K562 (cell line): ENCODE measurements at regions not wholly inside any gene's neighbourhood (a gene's known extent, or its start where the extent isn't known, plus 50 kb on each side); places are given as distances from the start of the nearest gene placed in this dataset.

Experiments used
- ATAC-seq: fragments of 200-7000 bp; cut with Tn5 transposase; 3 replicates; pipeline ENCODE4 v1.9.1; 2020; ENCODE audit warnings: moderate library complexity
- BruUV-seq: library from RNA; stranded (reverse); fragments of 400-500 nt; replicated peaks from 2 replicates; lab custom pipeline; 2021; lab: Mats Ljungman, UMichigan
- CTCF ChIA-PET: fragments of 300-600 bp; formaldehyde crosslinking; extraction: SDS; loops from one replicate; lab custom pipeline; 2021; ENCODE audit warnings: low intra/inter-chr PET ratio; lab: Yijun Ruan, JAX
- POLR2A ChIA-PET: fragments of 300-600, 350-650 bp; sonication (Branson Sonifier 250); formaldehyde crosslinking; extraction: SDS; loops from one replicate; lab custom pipeline; 2021; ENCODE audit warnings: antibody characterized with exemption, inconsistent platforms; lab: Yijun Ruan, JAX
- DNase-seq, 4 experiments: peaks; one replicate each; pipeline versions ENCODE4 v3.0.0 to v3.0.0-alpha.2; 2011 to 2018; ENCODE audit warnings: low spot score in 3 of 4, mixed read lengths in 3 of 4; ENCODE audit errors: extremely low read depth in 1 of 4
- FAIRE-seq: peaks from 2 replicates; lab custom pipeline; 2011; peaks lifted over from hg19 to GRCh38; lab: Jason Lieb, UNC
- H2AFZ ChIP-seq: 2 replicates; pipeline ENCODE4 v1.6.0; 2011; ENCODE audit warnings: low read depth, low read length, control low read depth, inconsistent platforms
- H3K27ac ChIP-seq: fragments of 200-600 bp; 3 replicates; pipeline ENCODE4 v1.8.0; 2011; ENCODE audit warnings: low read depth, mild to moderate bottlenecking, control low read depth, inconsistent platforms, low read length, moderate library complexity, mixed read lengths; ENCODE audit errors: extremely low read depth
- H3K27me3 ChIP-seq, 2 experiments: fragments of 300-600 bp in 1 of 2; 2 replicates in 1 of 2; 3 replicates in 1 of 2; pipeline versions ENCODE4 v1.6.0 to v1.8.0; 2011; ENCODE audit warnings: inconsistent platforms in 2 of 2, low read length in 2 of 2, mild to moderate bottlenecking in 1 of 2, mixed read lengths in 1 of 2, moderate library complexity in 1 of 2; ENCODE audit not compliant: control insufficient read depth in 2 of 2, insufficient read depth in 2 of 2
- H3K36me3 ChIP-seq: fragments of 300-600 bp; 3 replicates; pipeline ENCODE4 v1.8.0; 2011; ENCODE audit warnings: mild to moderate bottlenecking, low read length, inconsistent platforms; ENCODE audit not compliant: control insufficient read depth, insufficient read depth
- H3K4me1 ChIP-seq, 2 experiments: fragments of 200-600 bp in 1 of 2; replicated peaks in 1 of 2; 2 replicates in 1 of 2; 3 replicates in 1 of 2; pipeline versions ENCODE4 v1.5.1 to v1.8.0; 2011; ENCODE audit warnings: inconsistent platforms in 2 of 2, low read length in 2 of 2, mild to moderate bottlenecking in 1 of 2, mixed read lengths in 1 of 2, moderate library complexity in 1 of 2; ENCODE audit not compliant: control insufficient read depth in 2 of 2, insufficient read depth in 2 of 2
- H3K4me2 ChIP-seq: 2 replicates; pipeline ENCODE4 v1.6.1; 2011; ENCODE audit warnings: low read length, control low read depth, inconsistent platforms, mixed read lengths; ENCODE audit not compliant: insufficient read depth
- H3K4me3 ChIP-seq: fragments of 200-600 bp; sonication (generic), shearing (Covaris generic); 2 replicates; pipeline ENCODE4 v1.5.1; 2016; ENCODE audit warnings: control low read depth, inconsistent platforms
- H3K79me2 ChIP-seq: fragments of 200-600 bp; 3 replicates; pipeline ENCODE4 v1.8.0; 2011; ENCODE audit warnings: low read length, inconsistent platforms; ENCODE audit not compliant: control insufficient read depth, insufficient read depth
- H3K9ac ChIP-seq, 2 experiments: 2 replicates each; pipeline versions ENCODE4 v1.6.0 to v1.6.1; 2011; ENCODE audit warnings: low read depth in 2 of 2, low read length in 2 of 2, control low read depth in 1 of 2, inconsistent platforms in 1 of 2, mild to moderate bottlenecking in 1 of 2, mixed read lengths in 1 of 2; ENCODE audit not compliant: insufficient read depth in 1 of 2
- H3K9me1 ChIP-seq: one replicate; pipeline ENCODE4 v1.6.0; 2011; ENCODE audit warnings: inconsistent platforms, mild to moderate bottlenecking, low read length, moderate library complexity; ENCODE audit not compliant: control insufficient read depth, insufficient read depth
- H3K9me3 ChIP-seq: replicated peaks from 2 replicates; pipeline ENCODE4 v1.5.1; 2011; ENCODE audit warnings: low read depth, low read length, inconsistent platforms; ENCODE audit not compliant: control insufficient read depth, insufficient read depth
- H4K20me1 ChIP-seq: replicated peaks from 2 replicates; pipeline ENCODE4 v1.6.1; 2011; ENCODE audit warnings: low read length, inconsistent platforms, mixed read lengths; ENCODE audit not compliant: control insufficient read depth, insufficient read depth
- ARID3A ChIP-seq: IDR thresholded peaks from 2 replicates; pipeline ENCODE4 v1.6.1; 2012; ENCODE audit warnings: low read depth, low read length, improper control_type of control experiment, borderline replicate concordance
- CREB1 ChIP-seq, 2 experiments: sonication (generic) in 1 of 2; formaldehyde crosslinking in 1 of 2; IDR thresholded peaks; 2 replicates each; pipeline versions ENCODE4 v1.6.1 to v1.8.0; 2012 to 2022; ENCODE audit warnings: inconsistent platforms in 1 of 2, mild to moderate bottlenecking in 1 of 2, missing genetic modification reagents in 1 of 2, moderate library complexity in 1 of 2
- FOXM1 ChIP-seq, 2 experiments: fragments of 450-650 bp in 1 of 2; sonication (generic) in 1 of 2; formaldehyde crosslinking in 1 of 2; IDR thresholded peaks; 2 replicates each; pipeline versions ENCODE4 v1.6.1 to v1.9.0; 2017 to 2022; ENCODE audit warnings: low read depth in 2 of 2, mild to moderate bottlenecking in 2 of 2, missing genetic modification reagents in 1 of 2, moderate library complexity in 1 of 2
- HEY1 ChIP-seq: fragments of 250-450 bp; sonication (Bioruptor Pico); IDR thresholded peaks from 2 replicates; pipeline ENCODE4 v1.5.0; 2020; ENCODE audit warnings: mild to moderate bottlenecking, moderate library complexity, borderline replicate concordance
- KLF10 ChIP-seq: fragments of 250-450 bp; sonication (Bioruptor Pico); IDR thresholded peaks from 2 replicates; pipeline ENCODE4 v1.6.1; 2021; ENCODE audit warnings: matching md5 sums
- POLR3A ChIP-seq: IDR thresholded peaks from 2 replicates; pipeline ENCODE4 v1.6.1; 2011; ENCODE audit warnings: borderline replicate concordance, mild to moderate bottlenecking, moderate library complexity; ENCODE audit not compliant: insufficient read length, insufficient read depth; ENCODE audit errors: extremely low read depth
- RFX7 ChIP-seq: fragments of 250-450 bp; sonication (Bioruptor Pico); IDR thresholded peaks from 2 replicates; pipeline ENCODE4 v1.5.1; 2021; ENCODE audit warnings: mild to moderate bottlenecking
- RUNX1 ChIP-seq: sonication (generic); IDR thresholded peaks from 2 replicates; pipeline ENCODE4 v1.6.1; 2016; ENCODE audit warnings: antibody characterized with exemption, low read depth
- TFAM ChIP-seq: fragments of 250-450 bp; sonication (Bioruptor Pico); conservative IDR thresholded peaks from 2 replicates; pipeline ENCODE4 v1.5.0; 2021; ENCODE audit warnings: mild to moderate bottlenecking, moderate library complexity
- TOE1 ChIP-seq, 2 experiments: fragments of 450-650 bp in 1 of 2; sonication (generic) in 1 of 2; formaldehyde crosslinking in 1 of 2; IDR thresholded peaks; 2 replicates each; pipeline versions ENCODE4 v1.7.1 to v1.8.0; 2016 to 2022; ENCODE audit warnings: borderline replicate concordance in 2 of 2, mild to moderate bottlenecking in 2 of 2, antibody characterized with exemption in 1 of 2, inconsistent platforms in 1 of 2, low read depth in 1 of 2, missing genetic modification reagents in 1 of 2, moderate library complexity in 1 of 2
- ZNF224 ChIP-seq: sonication (generic); formaldehyde crosslinking; IDR thresholded peaks from 2 replicates; pipeline ENCODE4 v1.8.0; 2022; ENCODE audit warnings: mild to moderate bottlenecking, missing genetic modification reagents
- ZNF431 ChIP-seq: sonication (generic); formaldehyde crosslinking; IDR thresholded peaks from 2 replicates; pipeline ENCODE4 v1.8.0; 2022; ENCODE audit warnings: mild to moderate bottlenecking, missing genetic modification reagents
- whole genome bisulfite sequencing: fragments of 100-300 bp; shearing (Covaris generic); methylation state at CpG from one replicate; pipeline ENCODE4 v1.1.6; 2016; ENCODE audit warnings: low coverage, mixed read lengths; ENCODE audit not compliant: insufficient coverage; ENCODE audit errors: missing lambda C conversion rate; 5-methylcytosine and 5-hydroxymethylcytosine counted together
- in situ Hi-C: fragments of 300-500 bp; cut with MboI; formaldehyde crosslinking; loops from 4 replicates; pipeline ENCODE4 v1.15.0; 2018; ENCODE audit warnings: inconsistent platforms, mixed read lengths
- intact Hi-C: fragments of 100-400 bp; cut with micrococcal nuclease; formaldehyde crosslinking; loops from 2 replicates; pipeline ENCODE4 v1.14.2; 2022

GRCh38 chr2:195590861-195591205 lies 66.2 kb upstream of the SLC39A10 start:
- in situ Hi-C loops, result no loop called here
- no peak overlapping the region for H3K27ac ChIP-seq
- no peaks in the 10 kb centered on the region for H3K9me1 ChIP-seq
- ChIA-PET CTCF (no interaction called here), POLR2A (no interaction called here)
- TF ChIP-seq TOE1 (IDR thresholded peaks at IDR 0.05; ENCODE audit: borderline replicate concordance) (no peak), TOE1 (CRISPR knock-in tag; IDR thresholded peaks at IDR 0.05; ENCODE audit: borderline replicate concordance, low read depth) (no peak)
- no TSS peak for BruUV-seq
- no peak overlapping the region for H2AFZ ChIP-seq
- WGBS, result 17% methylated on average over 1 of the region's 1 CpG
- no peak overlapping the region for H3K4me2 ChIP-seq
- peaks cover 5 to 10% of the 10 kb centered on the region in 2 experiments; a peak in 3 of 5 replicates for H3K4me1 ChIP-seq
- no peaks in the 10 kb centered on the region for H3K36me3 ChIP-seq
- no peak overlapping the region for H3K4me3 ChIP-seq
- no peaks in the 10 kb centered on the region for H3K79me2 ChIP-seq
- FAIRE-seq (no peak), ATAC-seq (no peak), DNase-seq (no peak)
- H3K9me3 ChIP-seq, result no peaks in the 10 kb centered on the region
- no peaks in the 10 kb centered on the region for H4K20me1 ChIP-seq
- no peaks in the 10 kb centered on the region for H3K27me3 ChIP-seq
- intact Hi-C loops, result no loop called here
- no peak overlapping the region for H3K9ac ChIP-seq

GRCh38 chr2:195590199-195590860 lies 66.7 kb upstream of the SLC39A10 start:
- Histone ChIP-seq H3K9ac (no peak overlapping the region), H3K4me3 (no peak overlapping the region), H3K79me2 (no peaks in the 10 kb centered on the region), H3K4me1 (peaks cover under 1 to 5% of the 10 kb centered on the region in 2 experiments; a peak in 2 of 5 replicates), H3K36me3 (no peaks in the 10 kb centered on the region), H3K9me1 (no peaks in the 10 kb centered on the region), H3K27ac (no peak overlapping the region), H3K27me3 (no peaks in the 10 kb centered on the region), H3K4me2 (no peak overlapping the region), H2AFZ (no peak overlapping the region), H3K9me3 (no peaks in the 10 kb centered on the region), H4K20me1 (no peaks in the 10 kb centered on the region)
- ATAC-seq, result no peak
- in situ Hi-C loops, result no loop called here
- FAIRE-seq, result no peak
- WGBS, result no CpG with 5 or more reads among the region's 1 CpG
- no TSS peak for BruUV-seq
- CTCF ChIA-PET, result no interaction called here
- intact Hi-C loops, result no loop called here
- POLR2A ChIA-PET, result no interaction called here
- TF ChIP-seq FOXM1 (IDR thresholded peaks at IDR 0.05; ENCODE audit: low read depth), result no peak
- TF ChIP-seq FOXM1 (CRISPR knock-in tag; IDR thresholded peaks at IDR 0.05; ENCODE audit: low read depth), result no peak
- no peak for TF ChIP-seq ZNF224
- no peak for TF ChIP-seq RFX7 (CRISPR knock-in tag)
- no peak for TF ChIP-seq HEY1 (CRISPR knock-in tag)
- no peak for TF ChIP-seq CREB1 (IDR thresholded peaks at IDR 0.05)
- TF ChIP-seq CREB1 (CRISPR knock-in tag; IDR thresholded peaks at IDR 0.05), result no peak
- no peak for TF ChIP-seq RUNX1
- no peak for TF ChIP-seq POLR3A
- no peak for TF ChIP-seq KLF10 (CRISPR knock-in tag)
- no peak for TF ChIP-seq ARID3A
- no peak for TF ChIP-seq TFAM (CRISPR knock-in tag)
- no peak for TF ChIP-seq ZNF431 (CRISPR knock-in tag)
- DNase-seq, result no peak
